ENCODE measurements at regions not wholly inside any gene's neighbourhood (a gene's known extent, or its start where the extent isn't known, plus 50 kb on each side); places are given as distances from the start of the nearest gene placed in this dataset.

DNA sequence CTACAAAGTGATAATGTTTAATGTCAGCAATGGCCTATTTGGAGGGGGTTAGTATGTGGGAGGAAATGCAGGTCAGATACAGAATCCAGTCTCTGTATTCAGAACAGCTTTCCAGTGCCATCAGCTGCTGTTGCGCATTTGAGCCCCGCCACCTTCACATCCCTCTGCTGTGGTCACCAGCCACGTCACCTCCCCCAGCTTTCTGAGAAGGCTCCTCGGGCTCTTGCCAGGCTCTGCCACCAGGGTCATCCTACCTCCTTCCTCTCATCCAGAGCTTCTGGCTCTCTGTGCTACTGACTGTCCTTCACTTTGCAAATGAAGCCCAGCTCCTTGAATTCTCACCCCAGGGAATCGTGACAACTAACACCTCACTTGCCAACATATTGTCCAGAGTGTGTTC, 138.8 kb downstream of the PIK3R1 start:
- TF ChIP-seq CTCF (IDR thresholded peaks at IDR 0.05 in 8 of 11, conservative IDR thresholded peaks at IDR 0.05 in 3 of 11) (no peak), POLR2A (IDR thresholded peaks at IDR 0.05) (no peak), POLR2AphosphoS5 (IDR thresholded peaks at IDR 0.05) (no peak)
